ENCODE measurements at regions not wholly inside any gene's neighbourhood (a gene's known extent, or its start where the extent isn't known, plus 50 kb on each side); places are given as distances from the start of the nearest gene placed in this dataset.

- H3K4me2 ChIP-seq (replicated peaks; ENCODE audit: low read depth, low read length, poor library complexity, severe bottlenecking) = no peak overlapping the region
- no peak for DNase-seq
- H3K4me3 ChIP-seq (ENCODE audit: control extremely low read depth in 1 of 5, extremely low read depth in 1 of 5, insufficient read depth in 1 of 5, low read depth in 2 of 5, low read length in 4 of 5) = no peak overlapping the region
- H3K9ac ChIP-seq (ENCODE audit: low read length) = no peak overlapping the region
- ChIA-PET CTCF (no interaction called here), POLR2A (no interaction called here)
- no peaks in the 10 kb centered on the region for H3K27me3 ChIP-seq (replicated peaks in 1 of 4; ENCODE audit: control extremely low read depth in 1 of 4, control insufficient read depth in 3 of 4, insufficient read depth in 4 of 4, low read length in 3 of 4)
- TF ChIP-seq EZH2 (IDR thresholded peaks at IDR 0.05; ENCODE audit: borderline replicate concordance, insufficient read depth, low read depth, low read length, poor library complexity, severe bottlenecking) (no peak), CTCF (IDR thresholded peaks at IDR 0.05) (no peak)
- H3K9me3 Mint-ChIP-seq (ENCODE audit: insufficient read depth) = peaks cover 6% of the 10 kb centered on the region
- no peak overlapping the region for H3K4me3 Mint-ChIP-seq
- intact Hi-C loops (cut with micrococcal nuclease) = no loop called here
- no peaks in the 10 kb centered on the region for H3K4me1 ChIP-seq (ENCODE audit: control insufficient read depth in 2 of 2, insufficient read depth in 2 of 2, low read length in 2 of 2)
- ATAC-seq (ENCODE audit: low read depth) = no peak
- H2AFZ ChIP-seq (ENCODE audit: insufficient read depth, low read depth, low read length, poor library complexity, severe bottlenecking) = no peak overlapping the region
- WGBS (ENCODE audit: insufficient coverage) = 88% methylated on average over 1 of the region's 3 CpGs
- no peaks in the 10 kb centered on the region for H3K4me1 Mint-ChIP-seq
- no peaks in the 10 kb centered on the region for H3K36me3 ChIP-seq (replicated peaks in 1 of 2; ENCODE audit: control extremely low read depth in 1 of 2, control insufficient read depth in 1 of 2, extremely low read depth in 1 of 2, insufficient read depth in 2 of 2, low read length in 1 of 2)
- H3K27ac Mint-ChIP-seq = no peak overlapping the region
- H3K27ac ChIP-seq (ENCODE audit: low read length in 2 of 2) = no peak overlapping the region
- H3K27me3 Mint-ChIP-seq = no peaks in the 10 kb centered on the region
- peaks cover 0 to 10% (median 0%) of the 10 kb centered on the region in 3 donors for H3K9me3 ChIP-seq (ENCODE audit: control extremely low read depth in 1 of 3, control insufficient read depth in 2 of 3, insufficient read depth in 1 of 3, low read length in 2 of 3)
- no peaks in the 10 kb centered on the region for H3K79me2 ChIP-seq (ENCODE audit: control insufficient read depth, insufficient read depth, low read length)
- no peaks in the 10 kb centered on the region for H4K20me1 ChIP-seq (ENCODE audit: control insufficient read depth, insufficient read depth, low read length, poor library complexity, severe bottlenecking)
Measured at GRCh38 chr12:20175704-20176388, 192.5 kb upstream of the PDE3A start.

DNA sequence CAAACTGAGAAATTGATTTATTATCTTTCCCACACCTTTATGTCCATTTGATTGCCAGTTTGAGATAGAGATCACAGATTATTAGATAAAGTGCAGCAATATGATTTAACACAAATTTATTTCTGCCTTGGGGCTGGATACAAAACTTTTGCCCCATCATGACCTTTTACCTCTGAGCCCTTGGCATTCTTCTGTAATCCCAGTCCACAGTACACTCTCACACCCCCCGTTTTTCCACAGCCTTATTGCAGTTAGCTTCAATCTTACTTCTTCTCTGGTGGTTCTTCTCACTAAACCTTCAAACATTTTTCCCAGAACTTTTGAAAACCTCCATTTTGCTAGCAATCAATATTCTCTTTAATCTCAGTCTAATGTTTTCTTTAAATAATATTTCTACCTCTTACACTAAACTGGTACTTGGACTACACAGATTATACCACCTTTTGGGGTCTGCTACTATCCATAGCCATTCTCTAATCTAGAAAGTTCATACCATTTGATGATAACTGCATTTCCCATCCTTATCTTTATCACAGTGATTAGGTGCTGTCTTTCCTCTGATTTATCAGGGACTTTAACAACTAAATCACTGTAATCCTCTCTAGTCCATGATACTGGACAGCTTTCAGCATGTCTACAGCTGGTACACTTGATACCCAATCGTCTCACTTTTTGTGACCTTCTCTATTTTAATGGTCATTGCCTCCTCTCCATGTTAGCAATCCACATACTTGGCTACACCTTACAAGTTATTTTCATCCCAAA, 186.7 kb upstream of the PDE3A start:
- ChIA-PET CTCF (no interaction called here), POLR2A (no interaction called here)
- TF ChIP-seq EZH2 (IDR thresholded peaks at IDR 0.05; ENCODE audit: borderline replicate concordance, insufficient read depth, low read depth, low read length, poor library complexity, severe bottlenecking) (no peak), CTCF (IDR thresholded peaks at IDR 0.05) (no peak)
- peaks cover 3% of the 10 kb centered on the region for H3K9me3 Mint-ChIP-seq (ENCODE audit: insufficient read depth)
- no peak overlapping the region for H3K27ac Mint-ChIP-seq
- DNase-seq (no peak), ATAC-seq (ENCODE audit: low read depth) (no peak)
- Histone ChIP-seq H3K9me3 (ENCODE audit: control extremely low read depth in 1 of 3, control insufficient read depth in 2 of 3, insufficient read depth in 1 of 3, low read length in 2 of 3) (peaks cover 0 to 3% (median 1%) of the 10 kb centered on the region in 3 donors), H3K27me3 (replicated peaks in 1 of 4; ENCODE audit: control extremely low read depth in 1 of 4, control insufficient read depth in 3 of 4, insufficient read depth in 4 of 4, low read length in 3 of 4) (no peaks in the 10 kb centered on the region), H3K4me2 (replicated peaks; ENCODE audit: low read depth, low read length, poor library complexity, severe bottlenecking) (no peak overlapping the region), H3K9ac (ENCODE audit: low read length) (no peak overlapping the region), H4K20me1 (ENCODE audit: control insufficient read depth, insufficient read depth, low read length, poor library complexity, severe bottlenecking) (no peaks in the 10 kb centered on the region), H3K4me1 (ENCODE audit: control insufficient read depth in 2 of 2, insufficient read depth in 2 of 2, low read length in 2 of 2) (no peaks in the 10 kb centered on the region), H2AFZ (ENCODE audit: insufficient read depth, low read depth, low read length, poor library complexity, severe bottlenecking) (no peak overlapping the region), H3K79me2 (ENCODE audit: control insufficient read depth, insufficient read depth, low read length) (no peaks in the 10 kb centered on the region), H3K36me3 (replicated peaks in 1 of 2; ENCODE audit: control extremely low read depth in 1 of 2, control insufficient read depth in 1 of 2, extremely low read depth in 1 of 2, insufficient read depth in 2 of 2, low read length in 1 of 2) (no peaks in the 10 kb centered on the region), H3K27ac (ENCODE audit: low read length in 2 of 2) (no peak overlapping the region), H3K4me3 (ENCODE audit: control extremely low read depth in 1 of 5, extremely low read depth in 1 of 5, insufficient read depth in 1 of 5, low read depth in 2 of 5, low read length in 4 of 5) (no peak overlapping the region)
- intact Hi-C loops (cut with micrococcal nuclease) = no loop called here
- 77% methylated on average over 2 of the region's 2 CpGs for WGBS (ENCODE audit: insufficient coverage)
- H3K27me3 Mint-ChIP-seq = no peaks in the 10 kb centered on the region
- no peaks in the 10 kb centered on the region for H3K4me1 Mint-ChIP-seq
- no peak overlapping the region for H3K4me3 Mint-ChIP-seq

All from B cell (primary cell).